IPS DF 6.9 (cell line): ENCODE measurements at regions not wholly inside any gene's neighbourhood (a gene's known extent, or its start where the extent isn't known, plus 50 kb on each side); places are given as distances from the start of the nearest gene placed in this dataset.

ENCODE experiments used
- DNase-seq: peaks from one replicate; pipeline ENCODE4 v3.0.0-alpha.2; 2013; ENCODE audit warnings: low read depth, low spot score
- H3K27ac ChIP-seq: one replicate; pipeline ENCODE4 v1.5.1; 2013; ENCODE audit warnings: low read length, control low read depth
- H3K27me3 ChIP-seq: 2 replicates; pipeline ENCODE4 v1.6.1; 2013; ENCODE audit warnings: mild to moderate bottlenecking, low read length; ENCODE audit not compliant: control insufficient read depth, insufficient read depth
- H3K36me3 ChIP-seq: 2 replicates; pipeline ENCODE4 v1.6.1; 2013; ENCODE audit warnings: low read length; ENCODE audit not compliant: control insufficient read depth, insufficient read depth
- H3K4me1 ChIP-seq: 2 replicates; pipeline ENCODE4 v1.6.1; 2013; ENCODE audit warnings: low read length; ENCODE audit not compliant: control insufficient read depth, insufficient read depth
- H3K4me3 ChIP-seq: 2 replicates; pipeline ENCODE4 v1.5.1; 2013; ENCODE audit warnings: mild to moderate bottlenecking, low read length
- H3K9me3 ChIP-seq: 2 replicates; pipeline ENCODE4 v1.6.1; 2013; ENCODE audit warnings: low read length, inconsistent platforms; ENCODE audit not compliant: control insufficient read depth, insufficient read depth
- WGBS: extraction: QIAGEN DNeasy Blood & Tissue Kit; methylation state at CpG from one replicate; pipeline ENCODE4 v1.1.7; 2013; ENCODE audit warnings: mixed read lengths, missing lambda C conversion rate; ENCODE audit not compliant: insufficient read length, insufficient coverage; 5-methylcytosine and 5-hydroxymethylcytosine counted together

DNA sequence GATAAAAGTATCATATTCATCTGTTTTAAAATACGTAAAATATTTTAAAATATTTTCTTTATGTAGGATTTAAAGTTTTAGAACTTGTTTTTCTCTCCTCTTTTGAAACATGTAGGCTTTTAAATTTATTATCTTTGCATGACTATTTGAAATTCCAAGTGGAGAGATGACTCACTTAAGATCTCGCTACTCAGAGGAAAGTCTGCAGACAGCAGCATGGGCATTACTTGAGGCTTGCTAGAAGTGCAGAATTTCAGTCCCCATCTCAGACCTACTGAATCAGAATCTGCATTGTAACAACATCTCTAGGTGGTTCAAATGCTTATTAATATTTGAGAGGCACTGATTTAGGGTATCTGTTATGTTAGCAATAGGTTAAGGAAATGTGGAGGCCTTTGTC, 225.7 kb upstream of the ARX start:
- no peaks in the 10 kb centered on the region for H3K4me1 ChIP-seq
- no peaks in the 10 kb centered on the region for H3K9me3 ChIP-seq
- DNase-seq: no peak
- no peak overlapping the region for H3K27ac ChIP-seq
- no peaks in the 10 kb centered on the region for H3K27me3 ChIP-seq
- no peak overlapping the region for H3K4me3 ChIP-seq
- WGBS: no CpG with 5 or more reads among the region's 2 CpGs
- H3K36me3 ChIP-seq: no peaks in the 10 kb centered on the region

GRCh38 chrX:25226151-25226550, 210.4 kb upstream of the ARX start:
- Histone ChIP-seq H3K9me3 (no peaks in the 10 kb centered on the region), H3K27ac (no peak overlapping the region), H3K4me1 (no peaks in the 10 kb centered on the region), H3K4me3 (no peak overlapping the region), H3K27me3 (no peaks in the 10 kb centered on the region), H3K36me3 (no peaks in the 10 kb centered on the region)
- DNase-seq: no peak
- no CpG with 5 or more reads among the region's 5 CpGs for WGBS

DNA sequence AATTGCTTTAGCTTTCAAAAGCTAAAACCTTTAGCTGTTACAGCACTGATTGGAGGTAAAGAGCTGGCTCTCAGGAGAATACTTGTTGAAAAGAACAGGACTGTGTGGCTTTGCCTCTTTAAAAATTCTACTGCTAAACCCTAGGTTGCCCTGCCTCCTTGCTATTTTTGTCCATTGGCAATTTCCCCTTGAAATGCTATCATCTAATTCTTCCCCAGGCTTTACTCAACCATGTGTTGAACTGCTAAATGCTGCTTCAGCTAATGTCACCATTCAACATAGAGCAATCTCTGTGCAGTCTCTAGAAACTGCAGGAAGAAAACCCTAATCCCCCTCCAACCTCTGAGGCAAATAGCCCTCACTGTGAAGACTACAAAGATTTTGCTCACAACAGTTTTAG, 203.7 kb upstream of the ARX start:
- H3K36me3 ChIP-seq: no peaks in the 10 kb centered on the region
- H3K4me1 ChIP-seq: no peaks in the 10 kb centered on the region
- no peaks in the 10 kb centered on the region for H3K9me3 ChIP-seq
- H3K4me3 ChIP-seq: no peak overlapping the region
- H3K27me3 ChIP-seq: no peaks in the 10 kb centered on the region
- no peak overlapping the region for H3K27ac ChIP-seq
- DNase-seq: no peak

GRCh38 chrX:25213611-25214010, 197.8 kb upstream of the ARX start:
- DNase-seq: no peak
- no peaks in the 10 kb centered on the region for H3K9me3 ChIP-seq
- H3K4me3 ChIP-seq: no peak overlapping the region
- H3K27ac ChIP-seq: no peak overlapping the region
- no peaks in the 10 kb centered on the region for H3K4me1 ChIP-seq
- no peaks in the 10 kb centered on the region for H3K36me3 ChIP-seq
- no peaks in the 10 kb centered on the region for H3K27me3 ChIP-seq

DNA sequence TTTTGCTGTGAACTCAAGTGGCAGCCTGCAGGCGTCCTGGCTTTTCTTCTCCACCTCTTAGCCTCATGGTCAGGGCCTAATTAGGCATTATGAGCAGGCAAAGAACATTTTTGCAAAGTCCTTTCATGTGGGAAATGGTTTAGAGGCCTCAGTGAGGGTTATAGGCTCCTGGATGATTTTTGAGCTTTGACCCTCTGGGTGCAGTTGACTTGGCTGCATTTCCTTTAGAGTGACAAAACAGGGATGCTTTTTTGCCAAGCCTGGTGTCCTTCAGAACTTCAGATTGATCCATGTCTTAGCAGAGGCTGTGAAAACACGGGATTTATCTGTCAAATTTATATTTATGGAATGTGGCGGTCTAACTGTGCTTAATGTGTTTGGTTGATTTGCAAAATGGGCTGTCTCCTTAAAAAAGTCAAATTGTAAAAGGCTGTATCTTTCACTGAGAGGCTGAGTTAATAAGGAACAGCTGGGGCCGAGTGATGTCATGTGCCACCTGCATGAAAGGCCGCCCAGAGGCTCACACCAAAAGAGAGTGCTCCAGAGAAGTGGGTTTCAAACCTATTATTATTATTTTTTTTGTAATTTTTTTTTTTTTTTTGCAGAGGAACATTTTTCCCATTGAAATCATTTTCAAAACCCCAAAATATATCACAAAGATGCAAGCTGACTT, 192.2 kb upstream of the ARX start:
- H3K9me3 ChIP-seq: no peaks in the 10 kb centered on the region
- no peak overlapping the region for H3K27ac ChIP-seq
- no peaks in the 10 kb centered on the region for H3K36me3 ChIP-seq
- H3K27me3 ChIP-seq: no peaks in the 10 kb centered on the region
- no peak overlapping the region for H3K4me3 ChIP-seq
- WGBS: no CpG with 5 or more reads among the region's 5 CpGs
- H3K4me1 ChIP-seq: no peaks in the 10 kb centered on the region
- DNase-seq: no peak

GRCh38 chrX:25206778-25207177, 191.0 kb upstream of the ARX start:
- Histone ChIP-seq H3K9me3 (no peaks in the 10 kb centered on the region), H3K4me1 (no peaks in the 10 kb centered on the region), H3K27me3 (no peaks in the 10 kb centered on the region), H3K36me3 (no peaks in the 10 kb centered on the region), H3K27ac (no peak overlapping the region), H3K4me3 (no peak overlapping the region)
- no peak for DNase-seq
- no CpG with 5 or more reads among the region's 1 CpG for WGBS

DNA sequence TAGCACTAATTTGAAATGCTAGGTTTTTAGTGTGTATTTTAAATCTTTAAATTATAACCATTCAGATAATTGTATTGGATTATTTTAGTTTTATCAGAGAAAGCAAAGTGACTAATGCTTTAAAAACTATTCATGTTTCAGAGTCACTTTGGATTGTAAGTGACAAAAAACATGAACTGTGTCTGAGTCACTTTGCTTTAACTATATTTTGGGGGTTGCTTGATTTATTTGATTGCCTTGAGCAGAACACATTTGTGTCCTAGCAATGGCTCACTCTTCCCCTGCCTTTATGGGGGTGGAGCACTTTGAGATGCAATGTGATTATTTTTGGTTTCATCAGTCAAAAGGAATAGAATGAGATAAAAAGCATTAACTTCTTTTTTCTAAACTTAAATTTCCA, 188.4 kb upstream of the ARX start:
- Histone ChIP-seq H3K9me3 (no peaks in the 10 kb centered on the region), H3K27me3 (no peaks in the 10 kb centered on the region), H3K4me1 (no peaks in the 10 kb centered on the region), H3K36me3 (no peaks in the 10 kb centered on the region), H3K4me3 (no peak overlapping the region), H3K27ac (no peak overlapping the region)
- DNase-seq: no peak

- H3K4me1 ChIP-seq: no peaks in the 10 kb centered on the region
- no peaks in the 10 kb centered on the region for H3K36me3 ChIP-seq
- H3K27ac ChIP-seq: no peak overlapping the region
- DNase-seq: no peak
- H3K9me3 ChIP-seq: no peaks in the 10 kb centered on the region
- no peaks in the 10 kb centered on the region for H3K27me3 ChIP-seq
- whole genome bisulfite sequencing: 100% methylated on average over 1 of the region's 2 CpGs
- H3K4me3 ChIP-seq: no peak overlapping the region
These were observed 187.1 kb upstream of the ARX start for GRCh38 chrX:25202827-25203226.

DNA sequence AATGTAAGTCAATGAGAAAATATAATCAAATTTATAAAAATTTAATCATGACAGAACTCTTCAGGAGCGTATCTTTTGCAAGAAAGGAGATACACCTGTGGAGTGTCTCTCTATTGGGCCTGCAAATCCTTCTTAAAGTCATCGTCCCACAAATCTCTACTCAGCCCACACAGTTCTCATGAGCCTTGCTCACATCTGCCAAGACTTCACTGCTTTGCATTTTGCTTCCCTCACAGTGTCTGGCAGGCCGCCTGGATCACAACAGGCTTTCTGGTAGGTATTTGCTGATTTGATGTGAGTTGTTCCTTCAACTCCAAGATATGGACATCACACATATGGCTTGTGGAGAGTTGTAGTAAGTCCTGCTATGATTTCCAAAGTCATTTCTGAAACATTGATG, 183.1 kb upstream of the ARX start:
- Histone ChIP-seq H3K27ac (no peak overlapping the region), H3K4me1 (no peaks in the 10 kb centered on the region), H3K4me3 (no peak overlapping the region), H3K9me3 (no peaks in the 10 kb centered on the region), H3K27me3 (no peaks in the 10 kb centered on the region), H3K36me3 (no peaks in the 10 kb centered on the region)
- WGBS: no CpG with 5 or more reads among the region's 3 CpGs
- DNase-seq: no peak

- Histone ChIP-seq H3K36me3 (no peaks in the 10 kb centered on the region), H3K4me3 (no peak overlapping the region), H3K4me1 (no peaks in the 10 kb centered on the region), H3K9me3 (no peaks in the 10 kb centered on the region), H3K27me3 (no peaks in the 10 kb centered on the region), H3K27ac (no peak overlapping the region)
- no peak for DNase-seq
- WGBS: no CpG with 5 or more reads among the region's 3 CpGs
These were observed 182.5 kb upstream of the ARX start for GRCh38 chrX:25198253-25198652.

DNA sequence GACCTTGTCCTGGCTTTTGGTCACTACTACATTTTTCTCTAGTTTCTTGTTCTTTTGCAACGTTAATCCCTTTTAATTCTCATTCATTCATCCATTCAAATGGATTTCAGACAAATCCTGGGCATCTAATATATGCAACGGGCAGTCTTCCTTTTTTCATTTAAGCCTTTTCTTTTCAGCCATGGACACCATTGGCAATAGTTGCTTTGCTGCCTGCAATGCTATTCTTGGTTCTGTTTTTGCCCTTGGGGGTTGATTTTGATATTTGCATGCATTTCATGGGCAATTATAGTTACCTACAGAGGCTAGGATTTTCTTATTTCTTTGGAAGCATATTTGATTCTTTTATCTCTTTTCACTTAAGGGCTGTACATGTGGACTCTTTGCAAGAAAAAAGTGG, 180.5 kb upstream of the ARX start:
- no peak overlapping the region for H3K27ac ChIP-seq
- H3K4me1 ChIP-seq: no peaks in the 10 kb centered on the region
- no peak overlapping the region for H3K4me3 ChIP-seq
- DNase-seq: no peak
- no peaks in the 10 kb centered on the region for H3K9me3 ChIP-seq
- no CpG with 5 or more reads among the region's 2 CpGs for WGBS
- H3K36me3 ChIP-seq: no peaks in the 10 kb centered on the region
- H3K27me3 ChIP-seq: no peaks in the 10 kb centered on the region
